Activated CD4-positive, alpha-beta T cell treated with anti-CD3 and anti-CD28 coated beads for 4 hours (primary cell): ENCODE measurements at regions not wholly inside any gene's neighbourhood (a gene's known extent, or its start where the extent isn't known, plus 50 kb on each side); places are given as distances from the start of the nearest gene placed in this dataset.

Experiments
- DNase-seq, 2 donors: peaks; one replicate each; pipeline ENCODE4 v3.0.0-alpha.2; 2020

- no peak for DNase-seq
These were observed 54.0 kb upstream of the PRDM11 start for GRCh38 chr11:45092404-45092785.

GRCh38 chr11:45092901-45093760 lies 53.3 kb upstream of the PRDM11 start:
- peak in 1 of 2 donors; percentile 48 for DNase-seq

- DNase-seq: no peak
These were observed 52.5 kb upstream of the PRDM11 start for GRCh38 chr11:45093761-45094455.

GRCh38 chr11:45094958-45095690 lies 51.3 kb upstream of the PRDM11 start:
- DNase-seq: no peak

GRCh38 chr11:45095691-45096010 lies 50.8 kb upstream of the PRDM11 start:
- DNase-seq: no peak

- no peak for DNase-seq
These were observed 49.8 kb upstream of the PRDM11 start for GRCh38 chr11:45096636-45097035.
